ENCODE measurements at regions not wholly inside any gene's neighbourhood (a gene's known extent, or its start where the extent isn't known, plus 50 kb on each side); places are given as distances from the start of the nearest gene placed in this dataset.

DNA sequence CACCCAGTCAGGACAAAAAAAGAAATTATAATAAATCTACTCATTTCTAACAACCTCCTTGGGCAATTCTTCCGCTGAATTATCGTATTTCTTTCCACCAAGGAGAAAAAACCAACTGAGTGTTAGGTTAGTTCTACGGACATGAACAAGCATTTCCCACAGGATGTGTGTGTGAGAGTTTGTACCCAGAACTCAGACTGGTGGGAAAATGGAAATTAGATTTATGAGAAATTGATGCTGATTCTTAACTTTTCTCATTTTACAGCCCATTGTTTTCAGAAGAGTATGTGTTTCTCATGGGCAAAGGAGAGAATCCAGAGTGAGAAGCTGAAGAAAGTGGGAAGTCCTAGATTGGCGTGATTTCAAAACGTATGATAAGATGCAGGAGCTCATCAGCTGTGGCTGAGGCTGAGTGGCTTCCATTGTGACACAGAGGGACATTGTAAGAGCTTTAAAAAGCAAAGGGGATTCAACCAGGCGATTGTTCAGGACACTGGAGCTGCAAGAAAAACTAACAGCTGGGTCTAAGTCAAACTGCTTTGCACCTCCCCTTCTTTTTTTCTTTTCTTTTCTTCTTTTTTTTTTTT lies 184.7 kb upstream of the ARGLU1 start:
- 41% methylated on average over 3 of the region's 6 CpGs for WGBS (ENCODE audit: insufficient coverage)
- H3K4me1 ChIP-seq (ENCODE audit: control insufficient read depth, insufficient read depth, low read length) = peaks cover 8% of the 10 kb centered on the region
- no peaks in the 10 kb centered on the region for H3K9me3 ChIP-seq (ENCODE audit: control insufficient read depth, insufficient read depth, low read length)
- no peak overlapping the region for H3K4me3 ChIP-seq (ENCODE audit: low read depth, low read length)
- peak in 1 of 6 donors; percentile 55 for DNase-seq (ENCODE audit: low read depth in 4 of 6, low spot score in 6 of 6)
- H3K27me3 ChIP-seq (ENCODE audit: control insufficient read depth, insufficient read depth, low read length) = no peaks in the 10 kb centered on the region
- H3K27ac ChIP-seq (ENCODE audit: low read depth, low read length) = no peak overlapping the region
- no peaks in the 10 kb centered on the region for H3K36me3 ChIP-seq (ENCODE audit: control insufficient read depth, insufficient read depth, low read length)

DNA sequence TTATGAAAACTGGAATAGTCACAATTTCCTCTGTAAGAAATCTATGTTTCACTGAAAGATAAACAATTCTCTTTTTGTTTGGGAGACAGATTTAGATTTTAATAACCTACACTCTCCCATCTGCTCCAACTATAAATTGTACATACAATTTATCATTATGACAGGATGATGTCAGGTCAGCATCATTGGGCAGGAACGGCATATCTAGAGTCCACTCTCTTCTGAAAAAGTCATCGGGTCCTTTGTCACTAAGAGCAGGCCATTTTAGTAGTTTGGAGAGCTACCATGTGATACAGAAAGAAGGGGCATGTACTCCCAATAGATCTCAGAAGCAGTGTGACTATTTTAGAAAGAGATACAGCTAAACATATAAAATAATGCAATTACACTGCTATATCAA lies 180.8 kb upstream of the ARGLU1 start:
- WGBS (ENCODE audit: insufficient coverage) = 60% methylated on average over 2 of the region's 2 CpGs
- no peak for DNase-seq (ENCODE audit: low read depth in 4 of 6, low spot score in 6 of 6)
- no peaks in the 10 kb centered on the region for H3K27me3 ChIP-seq (ENCODE audit: control insufficient read depth, insufficient read depth, low read length)
- H3K36me3 ChIP-seq (ENCODE audit: control insufficient read depth, insufficient read depth, low read length) = no peaks in the 10 kb centered on the region
- H3K27ac ChIP-seq (ENCODE audit: low read depth, low read length) = no peak overlapping the region
- no peak overlapping the region for H3K4me3 ChIP-seq (ENCODE audit: low read depth, low read length)
- H3K4me1 ChIP-seq (ENCODE audit: control insufficient read depth, insufficient read depth, low read length) = peaks cover 3% of the 10 kb centered on the region
- no peaks in the 10 kb centered on the region for H3K9me3 ChIP-seq (ENCODE audit: control insufficient read depth, insufficient read depth, low read length)

DNA sequence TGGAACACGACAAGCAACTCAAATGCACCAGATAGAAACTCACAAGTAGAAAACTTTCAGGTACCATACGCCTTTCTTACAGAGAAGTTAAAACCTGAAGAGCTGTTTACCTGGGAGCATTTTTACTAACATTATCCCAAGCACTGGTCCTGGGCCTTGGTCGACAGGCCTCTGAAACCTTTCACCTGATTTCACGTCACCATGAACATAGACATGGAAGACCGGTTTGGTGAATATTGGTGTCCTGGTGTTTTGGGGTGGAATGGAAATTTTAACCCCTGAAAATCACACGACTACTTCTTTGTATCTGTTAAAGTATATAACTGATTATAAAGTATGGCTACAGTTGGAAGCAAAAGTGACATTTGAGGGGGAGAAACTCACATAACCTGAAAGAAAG lies 176.6 kb upstream of the ARGLU1 start:
- H3K36me3 ChIP-seq (ENCODE audit: control insufficient read depth, insufficient read depth, low read length) = no peaks in the 10 kb centered on the region
- WGBS (ENCODE audit: insufficient coverage) = 96% methylated on average over 4 of the region's 6 CpGs
- DNase-seq (ENCODE audit: low read depth in 4 of 6, low spot score in 6 of 6) = no peak
- no peaks in the 10 kb centered on the region for H3K27me3 ChIP-seq (ENCODE audit: control insufficient read depth, insufficient read depth, low read length)
- H3K4me1 ChIP-seq (ENCODE audit: control insufficient read depth, insufficient read depth, low read length) = no peaks in the 10 kb centered on the region
- H3K9me3 ChIP-seq (ENCODE audit: control insufficient read depth, insufficient read depth, low read length) = no peaks in the 10 kb centered on the region
- no peak overlapping the region for H3K27ac ChIP-seq (ENCODE audit: low read depth, low read length)
- no peak overlapping the region for H3K4me3 ChIP-seq (ENCODE audit: low read depth, low read length)

DNA sequence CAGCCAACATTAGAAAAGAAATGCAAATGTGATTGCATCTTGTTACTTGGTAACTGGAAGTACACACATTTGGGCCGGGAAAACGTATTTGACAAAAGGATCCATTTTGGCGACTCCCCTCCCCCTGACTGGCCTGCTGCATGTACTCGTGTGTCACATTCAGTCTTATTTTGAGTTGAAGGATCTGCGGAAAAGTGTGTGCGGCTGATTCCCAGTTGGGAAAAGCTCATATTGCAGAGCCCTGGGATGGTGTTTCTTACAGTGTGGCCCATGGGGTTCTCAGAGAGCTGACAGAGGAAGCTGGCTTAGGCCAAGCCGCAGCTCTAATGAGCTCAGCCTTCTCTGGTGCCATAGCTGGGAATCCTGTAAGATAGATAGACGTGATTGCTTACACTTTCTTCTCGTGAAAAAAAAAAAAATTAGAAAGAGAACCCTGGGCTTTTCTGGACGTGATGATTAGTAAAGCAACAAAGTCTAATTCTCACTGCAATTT lies 170.3 kb upstream of the ARGLU1 start:
- Histone ChIP-seq H3K36me3 (ENCODE audit: control insufficient read depth, insufficient read depth, low read length) (no peaks in the 10 kb centered on the region), H3K4me3 (ENCODE audit: low read depth, low read length) (no peak overlapping the region), H3K27me3 (ENCODE audit: control insufficient read depth, insufficient read depth, low read length) (no peaks in the 10 kb centered on the region), H3K4me1 (ENCODE audit: control insufficient read depth, insufficient read depth, low read length) (peaks cover 8% of the 10 kb centered on the region), H3K9me3 (ENCODE audit: control insufficient read depth, insufficient read depth, low read length) (no peaks in the 10 kb centered on the region), H3K27ac (ENCODE audit: low read depth, low read length) (peak overlapping the region; percentile 8)
- peak in 3 of 6 donors; percentile 25 to 73 (median 71) for DNase-seq (ENCODE audit: low read depth in 4 of 6, low spot score in 6 of 6)
- WGBS (ENCODE audit: insufficient coverage) = 64% methylated on average over 9 of the region's 10 CpGs

DNA sequence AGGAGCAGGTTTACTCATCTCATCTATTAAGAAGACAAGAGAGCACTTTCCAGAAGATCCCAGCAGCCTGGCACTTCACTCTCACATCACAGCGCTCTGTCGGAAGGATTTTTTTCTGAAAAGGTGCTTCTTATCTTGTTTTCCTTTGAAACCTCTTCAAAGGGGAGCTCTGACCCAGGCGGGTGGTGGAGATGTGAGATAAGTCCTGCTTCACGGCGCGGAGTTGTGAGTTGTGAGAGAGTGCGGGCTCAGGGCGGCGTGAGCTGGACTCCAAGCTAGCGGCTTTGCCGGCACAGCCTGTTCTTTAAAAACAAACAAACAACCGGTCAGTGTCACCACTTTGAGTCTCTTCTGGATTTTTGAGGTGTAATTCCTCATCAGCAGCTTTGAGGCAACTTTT lies 169.0 kb upstream of the ARGLU1 start:
- 100% methylated on average over 8 of the region's 12 CpGs for WGBS (ENCODE audit: insufficient coverage)
- H3K27ac ChIP-seq (ENCODE audit: low read depth, low read length) = no peak overlapping the region
- no peaks in the 10 kb centered on the region for H3K36me3 ChIP-seq (ENCODE audit: control insufficient read depth, insufficient read depth, low read length)
- no peak for DNase-seq (ENCODE audit: low read depth in 4 of 6, low spot score in 6 of 6)
- no peaks in the 10 kb centered on the region for H3K27me3 ChIP-seq (ENCODE audit: control insufficient read depth, insufficient read depth, low read length)
- no peaks in the 10 kb centered on the region for H3K9me3 ChIP-seq (ENCODE audit: control insufficient read depth, insufficient read depth, low read length)
- peaks cover 8% of the 10 kb centered on the region for H3K4me1 ChIP-seq (ENCODE audit: control insufficient read depth, insufficient read depth, low read length)
- H3K4me3 ChIP-seq (ENCODE audit: low read depth, low read length) = no peak overlapping the region

GRCh38 chr13:106734198-106734597 lies 166.3 kb upstream of the ARGLU1 start:
- no peak overlapping the region for H3K4me3 ChIP-seq (ENCODE audit: low read depth, low read length)
- no peaks in the 10 kb centered on the region for H3K9me3 ChIP-seq (ENCODE audit: control insufficient read depth, insufficient read depth, low read length)
- H3K27ac ChIP-seq (ENCODE audit: low read depth, low read length) = no peak overlapping the region
- DNase-seq (ENCODE audit: low read depth in 4 of 6, low spot score in 6 of 6) = no peak
- peaks cover 8% of the 10 kb centered on the region for H3K4me1 ChIP-seq (ENCODE audit: control insufficient read depth, insufficient read depth, low read length)
- 75% methylated on average over 1 of the region's 6 CpGs for WGBS (ENCODE audit: insufficient coverage)
- no peaks in the 10 kb centered on the region for H3K27me3 ChIP-seq (ENCODE audit: control insufficient read depth, insufficient read depth, low read length)
- H3K36me3 ChIP-seq (ENCODE audit: control insufficient read depth, insufficient read depth, low read length) = no peaks in the 10 kb centered on the region

- DNase-seq (ENCODE audit: low read depth in 4 of 6, low spot score in 6 of 6) = peak in 2 of 6 donors; percentile 47 to 88
- no peaks in the 10 kb centered on the region for H3K36me3 ChIP-seq (ENCODE audit: control insufficient read depth, insufficient read depth, low read length)
- no peaks in the 10 kb centered on the region for H3K9me3 ChIP-seq (ENCODE audit: control insufficient read depth, insufficient read depth, low read length)
- WGBS (ENCODE audit: insufficient coverage) = no CpG with 5 or more reads among the region's 6 CpGs
- H3K27ac ChIP-seq (ENCODE audit: low read depth, low read length) = no peak overlapping the region
- no peaks in the 10 kb centered on the region for H3K4me1 ChIP-seq (ENCODE audit: control insufficient read depth, insufficient read depth, low read length)
- no peak overlapping the region for H3K4me3 ChIP-seq (ENCODE audit: low read depth, low read length)
- H3K27me3 ChIP-seq (ENCODE audit: control insufficient read depth, insufficient read depth, low read length) = no peaks in the 10 kb centered on the region
Measured at GRCh38 chr13:106723036-106723435, 155.1 kb upstream of the ARGLU1 start.

GRCh38 chr13:106722620-106723019 lies 154.7 kb upstream of the ARGLU1 start:
- Histone ChIP-seq H3K4me1 (ENCODE audit: control insufficient read depth, insufficient read depth, low read length) (no peaks in the 10 kb centered on the region), H3K4me3 (ENCODE audit: low read depth, low read length) (no peak overlapping the region), H3K27me3 (ENCODE audit: control insufficient read depth, insufficient read depth, low read length) (no peaks in the 10 kb centered on the region), H3K36me3 (ENCODE audit: control insufficient read depth, insufficient read depth, low read length) (no peaks in the 10 kb centered on the region), H3K9me3 (ENCODE audit: control insufficient read depth, insufficient read depth, low read length) (no peaks in the 10 kb centered on the region), H3K27ac (ENCODE audit: low read depth, low read length) (no peak overlapping the region)
- no CpG with 5 or more reads among the region's 3 CpGs for WGBS (ENCODE audit: insufficient coverage)
- peak in 1 of 6 donors; percentile 72 for DNase-seq (ENCODE audit: low read depth in 4 of 6, low spot score in 6 of 6)

DNA sequence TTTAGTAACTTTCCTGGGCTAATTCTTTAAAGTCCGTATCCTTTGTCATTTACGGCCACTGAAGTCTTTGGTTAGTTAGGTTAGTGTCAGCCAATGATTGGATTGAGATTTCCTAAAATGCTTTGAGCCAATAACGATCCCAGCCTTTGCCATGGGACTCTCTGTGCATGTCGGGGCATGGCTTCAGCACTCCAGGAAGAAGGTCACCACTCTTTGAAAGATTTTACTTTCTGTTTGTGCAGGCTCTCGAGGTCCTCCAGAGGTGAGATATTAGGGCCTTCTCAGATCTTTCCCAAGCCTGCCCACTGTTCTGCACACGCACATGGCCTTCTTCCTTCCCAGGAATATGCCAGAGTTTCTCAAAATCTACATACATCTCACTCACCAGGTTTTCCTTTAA lies 153.7 kb upstream of the ARGLU1 start:
- WGBS (ENCODE audit: insufficient coverage) = 98% methylated on average over 4 of the region's 6 CpGs
- H3K27ac ChIP-seq (ENCODE audit: low read depth, low read length) = no peak overlapping the region
- H3K4me3 ChIP-seq (ENCODE audit: low read depth, low read length) = no peak overlapping the region
- H3K36me3 ChIP-seq (ENCODE audit: control insufficient read depth, insufficient read depth, low read length) = no peaks in the 10 kb centered on the region
- H3K4me1 ChIP-seq (ENCODE audit: control insufficient read depth, insufficient read depth, low read length) = no peaks in the 10 kb centered on the region
- DNase-seq (ENCODE audit: low read depth in 4 of 6, low spot score in 6 of 6) = no peak
- no peaks in the 10 kb centered on the region for H3K9me3 ChIP-seq (ENCODE audit: control insufficient read depth, insufficient read depth, low read length)
- no peaks in the 10 kb centered on the region for H3K27me3 ChIP-seq (ENCODE audit: control insufficient read depth, insufficient read depth, low read length)

DNA sequence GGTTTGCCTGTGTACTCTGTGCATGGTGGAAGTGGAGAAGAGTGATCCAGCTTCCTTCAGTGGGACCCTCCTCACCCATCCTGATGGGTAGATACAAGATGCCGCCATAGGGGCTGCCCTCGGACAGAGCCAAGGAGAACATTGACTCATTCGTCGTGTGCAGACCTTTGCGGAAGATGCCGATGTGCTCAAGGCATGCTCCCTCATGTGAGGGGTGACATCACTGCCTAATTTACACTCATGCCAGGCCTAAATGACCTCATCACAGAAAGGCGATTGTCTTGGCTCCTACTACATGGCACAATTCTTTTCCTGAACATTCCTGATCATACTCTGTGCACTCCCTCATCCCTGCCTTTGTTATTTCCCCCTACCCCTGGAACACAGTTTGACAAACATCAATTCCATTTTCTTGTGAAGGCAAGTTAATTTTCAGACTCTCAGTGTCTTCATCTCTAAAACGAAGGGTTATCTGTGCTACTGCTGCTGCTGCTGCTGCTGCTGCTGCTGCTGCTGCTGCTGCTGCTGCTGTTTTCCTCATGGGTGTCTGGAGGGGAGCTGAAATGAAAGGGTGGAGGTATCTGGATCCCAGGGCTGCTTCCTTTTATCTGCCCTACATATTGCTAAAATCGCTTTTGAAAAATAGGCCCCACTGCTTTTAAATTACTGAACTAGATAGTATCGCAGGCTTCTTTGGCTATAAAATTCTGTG lies 146.5 kb upstream of the ARGLU1 start:
- DNase-seq (ENCODE audit: low read depth in 4 of 6, low spot score in 6 of 6) = no peak
- no peaks in the 10 kb centered on the region for H3K27me3 ChIP-seq (ENCODE audit: control insufficient read depth, insufficient read depth, low read length)
- H3K9me3 ChIP-seq (ENCODE audit: control insufficient read depth, insufficient read depth, low read length) = no peaks in the 10 kb centered on the region
- H3K4me3 ChIP-seq (ENCODE audit: low read depth, low read length) = no peak overlapping the region
- H3K27ac ChIP-seq (ENCODE audit: low read depth, low read length) = no peak overlapping the region
- H3K36me3 ChIP-seq (ENCODE audit: control insufficient read depth, insufficient read depth, low read length) = no peaks in the 10 kb centered on the region
- WGBS (ENCODE audit: insufficient coverage) = 85% methylated on average over 7 of the region's 10 CpGs
- peaks cover 3% of the 10 kb centered on the region for H3K4me1 ChIP-seq (ENCODE audit: control insufficient read depth, insufficient read depth, low read length)
